HG03196 (cell line): ENCODE measurements at regions not wholly inside any gene's neighbourhood (a gene's known extent, or its start where the extent isn't known, plus 50 kb on each side); places are given as distances from the start of the nearest gene placed in this dataset.
"Not testable (repeated sequence)": the region's sequence is repeated elsewhere in the genome, so short reads cannot be mapped to it uniquely, and the experiment has no call there.

Experiments
- ATAC-seq: cut with Tn5 transposase; IDR thresholded peaks from one replicate; pipeline ENCODE4 v1.9.1; 2021; ENCODE audit not compliant: unreplicated experiment

- no peak for ATAC-seq
These were observed 765.5 kb upstream of the PRMT6 start for GRCh38 chr1:106290805-106291501.

GRCh38 chr1:106292130-106292529, 764.3 kb upstream of the PRMT6 start:
- ATAC-seq = no peak

GRCh38 chr1:106296431-106296830, 760.0 kb upstream of the PRMT6 start:
- no peak for ATAC-seq

GRCh38 chr1:106304106-106304505, 752.4 kb upstream of the PRMT6 start:
- ATAC-seq = no peak

GRCh38 chr1:106319612-106320011, 736.9 kb upstream of the PRMT6 start:
- no peak for ATAC-seq

- no peak for ATAC-seq
These were observed 730.9 kb upstream of the PRMT6 start for GRCh38 chr1:106325600-106325999.

GRCh38 chr1:106344494-106344893, 712.0 kb upstream of the PRMT6 start:
- no peak for ATAC-seq

- no peak for ATAC-seq
These were observed 696.2 kb upstream of the PRMT6 start for GRCh38 chr1:106360252-106360651.

GRCh38 chr1:106366627-106367319, 689.7 kb upstream of the PRMT6 start:
- ATAC-seq = no peak

GRCh38 chr1:106378261-106378660, 678.2 kb upstream of the PRMT6 start:
- no peak for ATAC-seq

GRCh38 chr1:106380772-106381171, 675.7 kb upstream of the PRMT6 start:
- no peak for ATAC-seq

- not testable (repeated sequence) for ATAC-seq
These were observed 667.3 kb upstream of the PRMT6 start for GRCh38 chr1:106389160-106389559.

GRCh38 chr1:106393046-106393445, 663.4 kb upstream of the PRMT6 start:
- no peak for ATAC-seq

GRCh38 chr1:106396020-106396419, 660.5 kb upstream of the PRMT6 start:
- ATAC-seq = no peak

GRCh38 chr1:106398391-106398790, 658.1 kb upstream of the PRMT6 start:
- ATAC-seq = no peak

GRCh38 chr1:106406114-106406513, 650.4 kb upstream of the PRMT6 start:
- no peak for ATAC-seq

GRCh38 chr1:106412321-106412720, 644.2 kb upstream of the PRMT6 start:
- ATAC-seq = not testable (repeated sequence)

GRCh38 chr1:106435269-106435668, 621.2 kb upstream of the PRMT6 start:
- no peak for ATAC-seq

GRCh38 chr1:106439475-106439874, 617.0 kb upstream of the PRMT6 start:
- no peak for ATAC-seq

GRCh38 chr1:106447466-106447865, 609.0 kb upstream of the PRMT6 start:
- no peak for ATAC-seq

GRCh38 chr1:106456832-106457231, 599.6 kb upstream of the PRMT6 start:
- no peak for ATAC-seq

- no peak for ATAC-seq
These were observed 599.1 kb upstream of the PRMT6 start for GRCh38 chr1:106457368-106457767.

- no peak for ATAC-seq
These were observed 597.6 kb upstream of the PRMT6 start for GRCh38 chr1:106458866-106459265.
